ENCODE measurements at regions not wholly inside any gene's neighbourhood (a gene's known extent, or its start where the extent isn't known, plus 50 kb on each side); places are given as distances from the start of the nearest gene placed in this dataset.

GRCh38 chr3:150278843-150279381 is 129.2 kb upstream of the TSC22D2 start (continued):
- TF ChIP-seq CHD7 (IDR thresholded peaks at IDR 0.05; ENCODE audit: insufficient replicate concordance, low read length): no peak
- TF ChIP-seq TCF12 (IDR thresholded peaks at IDR 0.05; ENCODE audit: low read depth, low read length): no peak
- TF ChIP-seq BACH1 (IDR thresholded peaks at IDR 0.05; ENCODE audit: low read length): no peak
- no peak for TF ChIP-seq CBX8 (IDR thresholded peaks at IDR 0.05; ENCODE audit: borderline replicate concordance, low read depth, low read length)
- TF ChIP-seq SP1 (IDR thresholded peaks at IDR 0.05; ENCODE audit: low read depth, low read length): no peak
- TF ChIP-seq CBX5 (IDR thresholded peaks at IDR 0.05; ENCODE audit: low read depth, low read length): no peak
- TF ChIP-seq SIX5 (IDR thresholded peaks at IDR 0.05; ENCODE audit: low read depth, low read length): no peak
